Neural crest cell (in vitro differentiated cells): ENCODE measurements at regions not wholly inside any gene's neighbourhood (a gene's known extent, or its start where the extent isn't known, plus 50 kb on each side); places are given as distances from the start of the nearest gene placed in this dataset.

Experiments
- DNase-seq: peaks from one replicate; pipeline ENCODE4 v3.0.0; 2021; ENCODE audit warnings: low read depth, mixed read lengths, low spot score
- H3K27ac Mint-ChIP-seq: one replicate; pipeline ENCODE4 v1.8.0; 2021; ENCODE audit warnings: mild to moderate bottlenecking, mixed read lengths; ENCODE audit not compliant: unreplicated experiment
- H3K27me3 Mint-ChIP-seq: 2 replicates; pipeline ENCODE4 v1.8.0; 2021; ENCODE audit warnings: low read depth, mild to moderate bottlenecking, mixed read lengths
- H3K36me3 Mint-ChIP-seq: 2 replicates; pipeline ENCODE4 v1.8.0; 2021; ENCODE audit warnings: low read depth, mild to moderate bottlenecking, mixed read lengths
- H3K4me1 Mint-ChIP-seq: 2 replicates; pipeline ENCODE4 v1.8.0; 2021; ENCODE audit warnings: mixed read lengths
- H3K4me3 Mint-ChIP-seq: one replicate; pipeline ENCODE4 v1.8.0; 2021; ENCODE audit warnings: mild to moderate bottlenecking, mixed read lengths
- H3K9me3 Mint-ChIP-seq: 2 replicates; pipeline ENCODE4 v1.8.0; 2021; ENCODE audit warnings: mixed read lengths
- CTCF ChIP-seq: fragments of 200-600 bp; sonication (generic); conservative IDR thresholded peaks from 2 replicates; pipeline ENCODE4 v1.5.0; 2021; ENCODE audit warnings: antibody characterized with exemption, mild to moderate bottlenecking

DNA sequence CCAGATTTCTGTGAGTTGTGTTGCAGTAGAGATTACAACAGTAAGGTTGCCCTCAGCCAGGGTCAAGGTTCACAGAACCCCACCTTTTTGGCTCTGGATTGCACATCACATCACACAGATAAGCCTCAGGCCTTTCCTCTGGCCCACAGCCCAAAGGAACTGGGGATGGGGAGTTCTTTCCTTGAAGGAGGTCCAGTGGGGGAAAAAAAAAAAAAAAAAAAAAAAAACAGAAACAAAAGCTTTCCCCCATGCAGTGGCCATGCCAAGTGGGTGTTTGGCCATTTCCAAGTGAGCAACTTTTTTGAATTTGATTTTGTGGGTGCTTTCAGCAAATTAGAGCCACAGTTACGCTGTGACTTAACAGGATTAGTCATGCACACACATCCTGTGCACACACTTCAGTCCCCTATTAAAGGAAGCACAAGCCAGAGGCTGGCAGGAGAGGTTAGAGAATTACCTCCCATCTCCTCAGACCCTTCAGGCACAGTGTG is 79.3 kb upstream of the NANOS1 start:
- DNase-seq, result no peak
- Mint-ChIP-seq H3K27ac (peak overlapping the region; percentile 88), H3K27me3 (no peaks in the 10 kb centered on the region), H3K36me3 (no peaks in the 10 kb centered on the region), H3K4me3 (no peak overlapping the region), H3K9me3 (no peaks in the 10 kb centered on the region), H3K4me1 (peaks cover 31% of the 10 kb centered on the region)
- no peak for TF ChIP-seq CTCF

DNA sequence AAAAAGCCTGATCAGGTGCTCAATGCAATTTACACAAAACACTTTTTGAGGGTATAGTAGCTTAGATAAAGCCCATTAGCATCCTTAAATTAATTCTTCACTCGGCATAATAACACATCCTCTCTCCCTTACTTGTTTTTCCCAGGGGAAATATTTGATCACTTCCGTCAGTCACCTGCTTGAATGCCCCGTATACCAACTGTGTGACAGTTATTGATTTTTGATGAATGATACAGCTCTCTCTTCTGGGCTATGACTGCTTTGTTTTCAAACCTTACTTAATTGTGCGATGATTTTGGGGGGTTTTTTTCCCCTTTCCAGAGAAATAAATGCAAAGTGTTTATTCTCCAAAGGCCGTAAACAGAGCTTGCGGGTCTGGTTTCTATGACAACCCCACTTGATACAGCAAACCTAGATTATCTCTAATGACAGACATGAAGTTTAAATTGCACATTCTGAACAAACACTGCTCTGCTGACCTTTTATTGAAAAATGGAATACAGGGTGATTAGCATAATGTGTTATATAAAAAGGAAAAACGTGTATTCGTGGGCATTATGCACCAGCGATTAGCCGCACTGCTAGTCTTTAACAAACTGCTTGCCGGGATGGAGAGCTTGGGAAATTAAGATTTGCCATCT is 78.4 kb upstream of the NANOS1 start:
- TF ChIP-seq CTCF, result no peak
- H3K27ac Mint-ChIP-seq, result no peak overlapping the region
- DNase-seq, result no peak
- H3K36me3 Mint-ChIP-seq, result no peaks in the 10 kb centered on the region
- H3K4me3 Mint-ChIP-seq, result no peak overlapping the region
- no peaks in the 10 kb centered on the region for H3K27me3 Mint-ChIP-seq
- no peaks in the 10 kb centered on the region for H3K9me3 Mint-ChIP-seq
- H3K4me1 Mint-ChIP-seq, result peaks cover 37% of the 10 kb centered on the region

DNA sequence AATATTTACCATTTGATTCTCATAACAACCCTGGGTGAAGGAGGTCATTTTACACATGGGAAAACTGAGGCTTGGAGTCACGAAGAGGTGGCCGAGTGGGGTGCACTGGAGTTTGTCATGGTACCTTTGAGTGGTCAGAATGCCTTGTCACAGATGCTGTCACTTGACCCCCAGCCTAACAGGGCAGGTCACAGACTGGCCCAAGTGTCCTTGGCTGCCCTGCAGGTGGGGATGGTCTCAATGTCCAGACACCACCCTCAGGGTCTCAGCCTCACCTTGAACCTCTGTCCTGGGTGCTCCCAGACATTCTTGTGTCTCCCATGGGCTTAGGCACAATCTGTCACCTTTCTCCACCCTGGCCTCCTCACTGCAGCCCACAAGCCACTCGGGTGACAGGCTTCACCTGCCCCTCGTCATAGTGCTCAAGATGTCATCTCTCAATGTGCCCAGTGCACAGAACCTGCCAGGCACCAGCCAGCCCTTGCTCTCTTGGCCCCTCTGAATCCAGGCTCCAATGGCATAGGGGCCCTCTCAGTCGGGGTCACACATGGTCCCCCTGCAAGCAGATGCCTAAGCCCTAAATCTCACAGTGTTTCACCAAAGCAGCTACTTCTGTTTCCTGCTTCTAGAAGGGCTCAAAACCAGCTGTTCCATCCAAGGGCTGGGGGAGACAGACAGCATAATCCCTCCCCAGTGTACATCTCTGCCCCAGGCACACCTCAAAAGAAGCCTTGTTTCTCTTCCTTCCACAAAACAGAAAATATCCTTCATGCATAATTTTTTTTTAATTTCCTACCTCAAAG is 76.8 kb upstream of the NANOS1 start:
- H3K4me3 Mint-ChIP-seq, result no peak overlapping the region
- no peak overlapping the region for H3K27ac Mint-ChIP-seq
- H3K4me1 Mint-ChIP-seq, result peaks cover 43% of the 10 kb centered on the region

DNA sequence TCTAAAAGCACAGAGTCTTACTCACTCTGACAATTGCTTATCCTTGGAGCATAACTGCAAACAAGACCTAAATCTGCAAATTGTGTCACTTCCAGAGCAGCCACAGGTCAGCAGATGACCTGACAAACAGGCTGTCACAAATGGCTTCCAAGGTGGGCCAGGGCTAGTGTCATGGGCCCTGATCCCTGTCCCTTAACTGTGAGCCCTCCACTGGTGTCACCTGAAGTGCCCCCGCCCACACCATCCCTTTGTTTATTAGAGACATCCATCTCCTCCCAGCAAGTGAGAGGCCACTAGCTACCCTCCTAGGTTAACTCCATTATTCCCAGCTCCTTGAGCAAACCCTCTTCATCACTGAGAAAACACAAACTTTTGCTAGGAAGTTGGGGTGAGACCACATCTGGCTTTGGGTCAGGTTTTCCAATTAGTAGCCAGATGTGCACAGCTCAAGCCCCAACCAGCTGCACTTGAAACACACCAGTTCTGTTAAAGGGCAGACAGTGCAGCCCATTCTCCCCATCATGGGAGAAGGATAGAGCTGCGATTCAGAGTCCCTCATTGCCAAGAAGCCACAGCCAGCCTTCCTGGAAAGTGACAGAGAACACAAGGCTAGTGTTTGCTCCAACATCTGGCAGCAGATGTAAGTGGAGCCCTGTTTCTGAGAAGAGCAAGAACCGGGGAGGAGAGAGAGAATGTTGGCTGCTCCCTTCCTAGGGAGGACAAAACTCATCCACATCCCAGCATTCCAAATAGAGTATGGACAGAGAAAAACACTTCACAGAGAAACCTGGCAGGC is 75.7 kb upstream of the NANOS1 start:
- Mint-ChIP-seq H3K27ac (peak overlapping the region; percentile 58), H3K27me3 (no peaks in the 10 kb centered on the region), H3K36me3 (no peaks in the 10 kb centered on the region), H3K9me3 (no peaks in the 10 kb centered on the region), H3K4me3 (no peak overlapping the region), H3K4me1 (peaks cover 49% of the 10 kb centered on the region)
- TF ChIP-seq CTCF, result no peak
- DNase-seq, result no peak

More for the DNA sequence above, 76.8 kb upstream of the NANOS1 start:
- TF ChIP-seq CTCF, result no peak
- DNase-seq, result no peak
- Mint-ChIP-seq H3K27me3 (no peaks in the 10 kb centered on the region), H3K36me3 (no peaks in the 10 kb centered on the region), H3K9me3 (no peaks in the 10 kb centered on the region)

DNA sequence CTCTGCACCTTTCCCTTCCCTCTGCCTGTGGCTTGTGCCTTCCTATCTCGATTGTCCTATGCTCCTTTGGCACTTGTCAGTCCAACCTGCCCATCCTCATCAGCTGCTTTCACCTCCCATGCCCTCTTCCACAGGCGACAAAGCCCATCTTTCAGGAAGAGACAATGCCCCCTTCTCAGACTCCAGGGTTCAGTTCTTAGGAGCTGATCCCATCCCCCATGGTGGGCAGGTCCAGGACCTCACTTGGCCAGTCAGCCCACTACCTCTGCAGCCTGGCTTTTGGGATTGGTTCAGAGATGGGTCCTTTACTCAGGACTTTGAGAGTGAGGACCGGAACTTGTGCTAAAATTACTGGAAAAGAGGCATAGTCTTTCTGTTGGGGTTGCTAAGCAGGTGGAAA is 74.0 kb upstream of the NANOS1 start:
- H3K27ac Mint-ChIP-seq, result no peak overlapping the region
- DNase-seq, result no peak

More for the DNA sequence above, 74.0 kb upstream of the NANOS1 start:
- Mint-ChIP-seq H3K9me3 (no peaks in the 10 kb centered on the region), H3K4me3 (no peak overlapping the region), H3K27me3 (no peaks in the 10 kb centered on the region), H3K4me1 (peaks cover 48% of the 10 kb centered on the region), H3K36me3 (no peaks in the 10 kb centered on the region)
- TF ChIP-seq CTCF, result no peak
